Brain microvascular endothelial cell (primary cell): ENCODE measurements at regions not wholly inside any gene's neighbourhood (a gene's known extent, or its start where the extent isn't known, plus 50 kb on each side); places are given as distances from the start of the nearest gene placed in this dataset.

Experiments
- DNase-seq: peaks from one replicate; pipeline ENCODE4 v3.0.0-alpha.2; 2020
- H3K27ac ChIP-seq: fragments of 250-450 bp; sonication (Bioruptor Pico); 2 replicates; pipeline ENCODE4 v1.5.1; 2020; ENCODE audit warnings: mild to moderate bottlenecking, moderate library complexity
- H3K27me3 ChIP-seq: fragments of 250-450 bp; sonication (Bioruptor Pico); replicated peaks from 2 replicates; pipeline ENCODE4 v1.5.1; 2020; ENCODE audit warnings: mild to moderate bottlenecking
- H3K36me3 ChIP-seq: fragments of 250-450 bp; sonication (Bioruptor Pico); replicated peaks from 2 replicates; pipeline ENCODE4 v1.5.1; 2020; ENCODE audit warnings: mild to moderate bottlenecking
- H3K4me3 ChIP-seq: 2 replicates; pipeline ENCODE4 v1.5.1; 2011; ENCODE audit warnings: low read depth, mild to moderate bottlenecking, control low read depth, low read length, moderate library complexity
- CTCF ChIP-seq: IDR thresholded peaks from 2 replicates; pipeline ENCODE4 v1.5.1; 2011; ENCODE audit warnings: low read depth, mild to moderate bottlenecking, moderate library complexity, low read length, control low read depth, inconsistent platforms; ENCODE audit errors: missing control alignments
- in situ Hi-C: cut with HindIII; loops from 2 replicates; pipeline ENCODE4 v1.10.0; 2017; ENCODE audit warnings: low sequenced_read_pairs, low pct_ligation_motif_present

DNA sequence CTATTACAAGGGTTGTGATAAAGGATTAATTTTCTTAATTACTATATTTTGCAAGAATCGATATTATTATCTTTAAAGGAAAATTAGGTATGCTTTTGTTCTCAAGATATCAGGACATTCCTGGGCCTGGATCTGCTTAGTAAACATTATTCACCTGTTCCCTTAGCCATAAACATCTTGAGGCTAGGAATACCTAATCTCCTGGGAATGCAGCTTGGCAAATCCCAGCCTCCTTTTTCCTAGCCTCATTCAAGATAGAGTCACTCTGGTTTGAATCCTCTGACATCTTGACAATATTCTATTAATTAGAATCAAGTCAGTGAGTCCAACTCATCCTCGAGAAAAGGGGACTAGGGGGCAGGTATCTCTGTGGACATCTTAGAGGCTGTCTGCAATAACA is 327.1 kb downstream of the STIM2 start:
- Histone ChIP-seq H3K27ac (no peak overlapping the region), H3K4me3 (no peak overlapping the region), H3K27me3 (no peaks in the 10 kb centered on the region), H3K36me3 (no peaks in the 10 kb centered on the region)
- DNase-seq: no peak
- in situ Hi-C loops: no loop called here
- TF ChIP-seq CTCF: no peak

DNA sequence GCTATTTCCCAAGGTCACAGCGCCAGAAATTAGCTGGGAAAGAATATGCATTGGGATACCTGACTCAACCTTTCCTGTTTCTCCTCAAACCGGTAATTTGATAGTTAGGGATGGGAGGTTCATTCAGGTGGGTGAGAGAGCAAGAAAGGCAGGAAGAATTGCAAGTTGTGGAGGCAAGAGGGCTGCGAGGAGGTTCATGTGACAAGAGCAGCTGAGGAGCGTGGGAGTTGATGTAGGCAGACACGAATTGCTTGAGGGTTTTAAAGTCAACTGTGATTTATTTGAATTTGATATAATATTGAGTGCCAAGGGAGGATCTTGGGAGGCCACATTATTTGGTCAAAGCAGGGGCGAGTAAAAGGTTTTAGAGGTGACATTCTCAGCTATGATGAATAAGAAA is 329.0 kb downstream of the STIM2 start:
- Histone ChIP-seq H3K4me3 (no peak overlapping the region), H3K27ac (no peak overlapping the region), H3K27me3 (no peaks in the 10 kb centered on the region), H3K36me3 (no peaks in the 10 kb centered on the region)
- TF ChIP-seq CTCF: no peak
- DNase-seq: no peak
- in situ Hi-C loops: no loop called here

- Histone ChIP-seq H3K4me3 (no peak overlapping the region), H3K27me3 (no peaks in the 10 kb centered on the region), H3K27ac (no peak overlapping the region), H3K36me3 (no peaks in the 10 kb centered on the region)
- no peak for TF ChIP-seq CTCF
- in situ Hi-C loops: no loop called here
- DNase-seq: no peak
Measured at GRCh38 chr4:27191592-27191991, 331.0 kb downstream of the STIM2 start.

DNA sequence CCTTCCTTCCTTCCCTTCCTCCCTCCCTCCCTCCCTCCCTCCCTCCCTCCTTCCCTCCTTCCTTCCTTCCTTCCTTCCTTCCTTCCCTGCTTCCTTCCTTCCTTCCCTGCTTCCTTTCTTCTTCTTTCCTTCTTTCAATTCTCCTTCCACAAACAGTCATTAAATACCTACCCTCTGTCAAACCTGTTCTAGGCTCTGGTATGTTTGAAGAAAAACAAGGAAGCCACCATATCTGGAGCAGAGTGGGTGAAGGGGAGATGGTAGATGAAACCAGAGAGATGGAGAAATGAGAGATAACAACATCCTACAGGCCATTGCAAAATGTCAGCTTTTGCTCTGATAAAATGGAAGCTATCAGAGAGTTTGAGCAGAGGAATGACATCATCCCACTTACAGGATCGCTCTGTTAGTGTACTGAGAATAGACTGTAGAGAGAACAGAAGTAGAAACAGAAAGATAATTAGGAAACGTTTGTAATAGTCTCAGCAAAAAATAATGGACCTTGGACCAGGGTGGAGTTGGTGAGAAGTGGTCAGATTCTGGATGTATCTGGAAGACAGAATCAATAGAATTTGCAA is 334.0 kb downstream of the STIM2 start:
- no peaks in the 10 kb centered on the region for H3K36me3 ChIP-seq
- in situ Hi-C loops: no loop called here
- H3K27me3 ChIP-seq: no peaks in the 10 kb centered on the region
- TF ChIP-seq CTCF: no peak
- no peak overlapping the region for H3K4me3 ChIP-seq
- no peak for DNase-seq
- no peak overlapping the region for H3K27ac ChIP-seq

- no peak overlapping the region for H3K4me3 ChIP-seq
- no peak overlapping the region for H3K27ac ChIP-seq
- H3K27me3 ChIP-seq: no peaks in the 10 kb centered on the region
- TF ChIP-seq CTCF: no peak
- in situ Hi-C loops: no loop called here
- H3K36me3 ChIP-seq: no peaks in the 10 kb centered on the region
- no peak for DNase-seq
Measured at GRCh38 chr4:27198246-27198645, 337.6 kb downstream of the STIM2 start.

DNA sequence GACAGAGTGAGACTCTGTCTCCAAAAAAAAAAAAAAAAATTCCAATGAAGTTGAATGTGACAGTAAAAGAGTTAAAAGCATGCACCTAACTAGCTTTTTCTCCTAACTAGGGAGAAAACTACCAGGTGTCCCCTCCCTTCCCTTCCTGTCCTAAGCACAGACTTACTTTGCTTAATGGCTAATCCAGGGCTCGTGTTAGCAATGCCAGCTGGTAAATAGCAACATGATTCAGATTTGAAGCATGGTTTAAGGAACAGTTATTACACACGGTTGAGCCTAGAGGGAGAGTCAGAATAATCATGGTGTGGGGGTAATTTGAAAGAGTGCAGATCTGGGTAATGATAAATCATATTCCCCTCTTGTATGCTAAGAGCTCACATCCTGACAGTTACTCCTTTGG is 338.3 kb downstream of the STIM2 start:
- in situ Hi-C loops: no loop called here
- Histone ChIP-seq H3K4me3 (no peak overlapping the region), H3K27me3 (no peaks in the 10 kb centered on the region), H3K27ac (no peak overlapping the region), H3K36me3 (no peaks in the 10 kb centered on the region)
- no peak for TF ChIP-seq CTCF
- no peak for DNase-seq
